Ishikawa (cell line): ENCODE measurements at regions not wholly inside any gene's neighbourhood (a gene's known extent, or its start where the extent isn't known, plus 50 kb on each side); places are given as distances from the start of the nearest gene placed in this dataset.

Source experiments
- CEBPB ChIP-seq: IDR thresholded peaks from 2 replicates; pipeline ENCODE4 v1.6.1; 2012
- CREB1 ChIP-seq: IDR thresholded peaks from 2 replicates; pipeline ENCODE4 v1.6.1; 2012; ENCODE audit warnings: low read depth
- EGR1 ChIP-seq: IDR thresholded peaks from 2 replicates; pipeline ENCODE4 v1.6.1; 2012
- EP300 ChIP-seq: IDR thresholded peaks from 2 replicates; pipeline ENCODE4 v1.6.1; 2012; ENCODE audit warnings: borderline replicate concordance
- FOXM1 ChIP-seq: IDR thresholded peaks from 2 replicates; pipeline ENCODE4 v1.6.1; 2012; ENCODE audit warnings: low read depth, borderline replicate concordance
- MAX ChIP-seq: IDR thresholded peaks from 2 replicates; pipeline ENCODE4 v1.6.1; 2012
- NFIC ChIP-seq: IDR thresholded peaks from 2 replicates; pipeline ENCODE4 v1.6.1; 2012
- RAD21 ChIP-seq: IDR thresholded peaks from 2 replicates; pipeline ENCODE4 v1.6.1; 2012; ENCODE audit warnings: low read depth
- REST ChIP-seq: IDR thresholded peaks from 2 replicates; pipeline ENCODE4 v1.6.1; 2012; ENCODE audit warnings: low read depth, mild to moderate bottlenecking
- TAF1 ChIP-seq: IDR thresholded peaks from 2 replicates; pipeline ENCODE4 v1.6.1; 2012; ENCODE audit warnings: low read depth, mild to moderate bottlenecking
- TCF12 ChIP-seq: IDR thresholded peaks from 2 replicates; pipeline ENCODE4 v1.6.1; 2012; ENCODE audit warnings: low read depth
- TEAD4 ChIP-seq: IDR thresholded peaks from 2 replicates; pipeline ENCODE4 v1.6.1; 2012
- USF1 ChIP-seq: IDR thresholded peaks from 2 replicates; pipeline ENCODE4 v1.6.1; 2012
- YY1 ChIP-seq: IDR thresholded peaks from 2 replicates; pipeline ENCODE4 v1.6.1; 2012; ENCODE audit warnings: low read depth
- ZBTB7A ChIP-seq: IDR thresholded peaks from 2 replicates; pipeline ENCODE4 v1.6.1; 2012; ENCODE audit warnings: low read depth

GRCh38 chr3:22485954-22486353 lies 717.2 kb upstream of the UBE2E2 start:
- TF ChIP-seq REST (no peak), USF1 (no peak), CREB1 (no peak), TAF1 (no peak), FOXM1 (no peak), TCF12 (no peak), RAD21 (no peak), NFIC (no peak), EP300 (no peak), YY1 (no peak), TEAD4 (no peak), MAX (no peak), ZBTB7A (no peak), CEBPB (no peak), EGR1 (no peak)

GRCh38 chr3:22490747-22491146 lies 712.4 kb upstream of the UBE2E2 start:
- TF ChIP-seq YY1 = no peak
- no peak for TF ChIP-seq TCF12
- TF ChIP-seq FOXM1 = no peak
- no peak for TF ChIP-seq CREB1
- TF ChIP-seq ZBTB7A = no peak
- TF ChIP-seq USF1 = no peak
- no peak for TF ChIP-seq TEAD4
- no peak for TF ChIP-seq NFIC
- no peak for TF ChIP-seq REST
- TF ChIP-seq TAF1 = no peak
- no peak for TF ChIP-seq EGR1
- TF ChIP-seq CEBPB = no peak
- TF ChIP-seq MAX = no peak
- TF ChIP-seq EP300 = no peak
- TF ChIP-seq RAD21 = no peak

- TF ChIP-seq USF1 (no peak), NFIC (no peak), CREB1 (no peak), CEBPB (no peak), MAX (no peak), ZBTB7A (no peak)
These were observed 711.8 kb upstream of the UBE2E2 start for GRCh38 chr3:22491344-22491743.

GRCh38 chr3:22492342-22492741 lies 710.8 kb upstream of the UBE2E2 start:
- no peak for TF ChIP-seq MAX
- no peak for TF ChIP-seq CEBPB
- no peak for TF ChIP-seq ZBTB7A
- no peak for TF ChIP-seq EP300

- TF ChIP-seq TAF1 = no peak
These were observed 707.9 kb upstream of the UBE2E2 start for GRCh38 chr3:22495241-22495640.

- no peak for TF ChIP-seq EGR1
- no peak for TF ChIP-seq TCF12
- no peak for TF ChIP-seq EP300
- no peak for TF ChIP-seq TAF1
- TF ChIP-seq FOXM1 = no peak
- TF ChIP-seq RAD21 = no peak
- no peak for TF ChIP-seq USF1
- no peak for TF ChIP-seq ZBTB7A
- no peak for TF ChIP-seq MAX
- no peak for TF ChIP-seq YY1
- TF ChIP-seq NFIC = no peak
- no peak for TF ChIP-seq TEAD4
- no peak for TF ChIP-seq CREB1
- no peak for TF ChIP-seq CEBPB
- no peak for TF ChIP-seq REST
These were observed 707.3 kb upstream of the UBE2E2 start for GRCh38 chr3:22495791-22496190.
